BLaER1 treated with 17β-estradiol and CSF1 and Interleukin-3, amounts not matched to agents 10 nM and 100 nM (cell line): ENCODE measurements at regions not wholly inside any gene's neighbourhood (a gene's known extent, or its start where the extent isn't known, plus 50 kb on each side); places are given as distances from the start of the nearest gene placed in this dataset.

Experiments used
- H3K27ac ChIP-seq, 11 experiments: shearing (Covaris generic); formaldehyde crosslinking; 2 replicates each; pipeline ENCODE4 v1.8.1; 2022
- H3K27me3 ChIP-seq, 11 experiments: shearing (Covaris generic); formaldehyde crosslinking; 2 replicates each; pipeline ENCODE4 v1.8.1; 2022
- H3K36me3 ChIP-seq, 11 experiments: shearing (Covaris generic); formaldehyde crosslinking; 2 replicates each; pipeline ENCODE4 v1.8.1; 2022
- H3K4me1 ChIP-seq, 10 experiments: shearing (Covaris generic); formaldehyde crosslinking; 2 replicates each; pipeline ENCODE4 v1.8.1; 2022
- H3K4me2 ChIP-seq, 11 experiments: shearing (Covaris generic); formaldehyde crosslinking; 2 replicates each; pipeline ENCODE4 v1.8.1; 2022
- H3K4me3 ChIP-seq, 10 experiments: shearing (Covaris generic); formaldehyde crosslinking; 2 replicates each; pipeline ENCODE4 v1.8.1; 2022
- H3K9ac ChIP-seq, 11 experiments: shearing (Covaris generic); formaldehyde crosslinking; 2 replicates each; pipeline ENCODE4 v1.8.1; 2022
- H3K9me3 ChIP-seq, 11 experiments: shearing (Covaris generic); formaldehyde crosslinking; replicated peaks in 1 of 11; 2 replicates each; pipeline ENCODE4 v1.8.1; 2022
- H4K20me1 ChIP-seq, 11 experiments: shearing (Covaris generic); formaldehyde crosslinking; 2 replicates each; pipeline ENCODE4 v1.8.1; 2022
- Cebpa-rat ChIP-seq, 11 experiments: shearing (Covaris generic); IDR thresholded peaks; 2 replicates each; pipeline ENCODE4 v1.8.1; 2022

- TF ChIP-seq Cebpa-rat (IDR thresholded peaks at IDR 0.05): no peak
- Histone ChIP-seq H3K4me3 (no peak overlapping the region), H3K4me1 (peaks cover 0 to 8% (median 4%) of the 10 kb centered on the region in 10 experiments; a peak in 7 of 20 replicates), H3K27ac (no peak overlapping the region), H4K20me1 (peaks cover 0 to 5% (median 0%) of the 10 kb centered on the region in 11 experiments; a peak in 5 of 22 replicates), H3K9me3 (no peaks in the 10 kb centered on the region), H3K36me3 (no peaks in the 10 kb centered on the region), H3K27me3 (peaks cover 98 to 100% (median 100%) of the 10 kb centered on the region in 11 experiments), H3K9ac (no peak overlapping the region), H3K4me2 (no peak overlapping the region)
These were observed 87.7 kb upstream of the MAGEA4 start for GRCh38 chrX:151825007-151825406.

GRCh38 chrX:151825925-151826485, 86.7 kb upstream of the MAGEA4 start:
- H3K9ac ChIP-seq: no peak overlapping the region
- no peaks in the 10 kb centered on the region for H3K36me3 ChIP-seq
- H3K27ac ChIP-seq: no peak overlapping the region
- peaks cover 98 to 100% (median 100%) of the 10 kb centered on the region in 11 experiments for H3K27me3 ChIP-seq
- no peak for TF ChIP-seq Cebpa-rat (IDR thresholded peaks at IDR 0.05)
- H3K4me3 ChIP-seq: no peak overlapping the region
- no peaks in the 10 kb centered on the region for H3K9me3 ChIP-seq
- H4K20me1 ChIP-seq: peaks cover 0 to 5% (median 0%) of the 10 kb centered on the region in 11 experiments; a peak in 4 of 22 replicates
- no peak overlapping the region for H3K4me2 ChIP-seq
- peaks cover 0 to 8% (median 4%) of the 10 kb centered on the region in 10 experiments; a peak in 7 of 20 replicates for H3K4me1 ChIP-seq

GRCh38 chrX:151828439-151829080, 84.1 kb upstream of the MAGEA4 start:
- H4K20me1 ChIP-seq: peaks cover 0 to 5% (median 0%) of the 10 kb centered on the region in 11 experiments; a peak in 3 of 22 replicates
- H3K27me3 ChIP-seq: peaks cover 96 to 100% (median 100%) of the 10 kb centered on the region in 11 experiments
- H3K4me1 ChIP-seq: no peaks in the 10 kb centered on the region
- no peak overlapping the region for H3K4me3 ChIP-seq
- TF ChIP-seq Cebpa-rat (IDR thresholded peaks at IDR 0.05): no peak
- no peak overlapping the region for H3K27ac ChIP-seq
- no peak overlapping the region for H3K4me2 ChIP-seq
- H3K9me3 ChIP-seq: no peaks in the 10 kb centered on the region
- H3K36me3 ChIP-seq: no peaks in the 10 kb centered on the region
- no peak overlapping the region for H3K9ac ChIP-seq

GRCh38 chrX:151830911-151831310, 81.8 kb upstream of the MAGEA4 start:
- Histone ChIP-seq H3K4me2 (no peak overlapping the region), H3K4me1 (no peaks in the 10 kb centered on the region), H3K9ac (no peak overlapping the region), H3K9me3 (no peaks in the 10 kb centered on the region), H3K4me3 (no peak overlapping the region), H3K27me3 (peaks cover 95 to 100% (median 100%) of the 10 kb centered on the region in 11 experiments), H4K20me1 (peaks cover 0 to 5% (median 0%) of the 10 kb centered on the region in 11 experiments; a peak in 2 of 22 replicates), H3K27ac (no peak overlapping the region), H3K36me3 (no peaks in the 10 kb centered on the region)
- no peak for TF ChIP-seq Cebpa-rat (IDR thresholded peaks at IDR 0.05)

GRCh38 chrX:151852294-151852693, 60.4 kb upstream of the MAGEA4 start:
- H3K4me2 ChIP-seq: no peak overlapping the region
- no peak overlapping the region for H3K9ac ChIP-seq
- H3K27me3 ChIP-seq: peaks cover 46 to 98% (median 94%) of the 10 kb centered on the region in 11 experiments
- no peaks in the 10 kb centered on the region; a peak in 1 of 22 replicates for H4K20me1 ChIP-seq
- H3K9me3 ChIP-seq: peaks cover 0 to 19% (median 0%) of the 10 kb centered on the region in 11 experiments; a peak in 3 of 22 replicates
- no peak overlapping the region for H3K27ac ChIP-seq
- H3K4me1 ChIP-seq: peaks cover 0 to 7% (median 0%) of the 10 kb centered on the region in 10 experiments; a peak in 2 of 20 replicates
- H3K36me3 ChIP-seq: no peaks in the 10 kb centered on the region
- H3K4me3 ChIP-seq: no peak overlapping the region
- TF ChIP-seq Cebpa-rat (IDR thresholded peaks at IDR 0.05): no peak

GRCh38 chrX:151854726-151855495, 57.8 kb upstream of the MAGEA4 start:
- H3K9me3 ChIP-seq: peaks cover 0 to 16% (median 0%) of the 10 kb centered on the region in 11 experiments; a peak in 4 of 22 replicates
- H3K36me3 ChIP-seq: no peaks in the 10 kb centered on the region
- H3K4me2 ChIP-seq: no peak overlapping the region
- no peak overlapping the region for H3K4me3 ChIP-seq
- no peaks in the 10 kb centered on the region for H3K4me1 ChIP-seq
- no peak overlapping the region for H3K27ac ChIP-seq
- no peak overlapping the region for H3K9ac ChIP-seq
- H3K27me3 ChIP-seq: peaks cover 63 to 100% (median 98%) of the 10 kb centered on the region in 11 experiments
- no peak for TF ChIP-seq Cebpa-rat (IDR thresholded peaks at IDR 0.05)
- H4K20me1 ChIP-seq: no peaks in the 10 kb centered on the region

GRCh38 chrX:151859481-151859880, 53.2 kb upstream of the MAGEA4 start:
- Histone ChIP-seq H3K4me1 (no peaks in the 10 kb centered on the region), H3K27ac (no peak overlapping the region), H3K4me2 (no peak overlapping the region), H3K9ac (no peak overlapping the region), H3K4me3 (no peak overlapping the region), H3K27me3 (peaks cover 71 to 97% (median 90%) of the 10 kb centered on the region in 11 experiments), H3K36me3 (no peaks in the 10 kb centered on the region), H3K9me3 (peaks cover 0 to 6% (median 0%) of the 10 kb centered on the region in 11 experiments; a peak in 2 of 22 replicates), H4K20me1 (no peaks in the 10 kb centered on the region)
- no peak for TF ChIP-seq Cebpa-rat (IDR thresholded peaks at IDR 0.05)

- Histone ChIP-seq H3K9me3 (peaks cover 0 to 12% (median 0%) of the 10 kb centered on the region in 11 experiments; a peak in 3 of 22 replicates), H3K27me3 (peaks cover 67 to 97% (median 85%) of the 10 kb centered on the region in 11 experiments), H3K9ac (no peak overlapping the region), H4K20me1 (no peaks in the 10 kb centered on the region), H3K4me1 (no peaks in the 10 kb centered on the region), H3K36me3 (no peaks in the 10 kb centered on the region), H3K4me2 (no peak overlapping the region), H3K4me3 (no peak overlapping the region), H3K27ac (no peak overlapping the region)
- TF ChIP-seq Cebpa-rat (IDR thresholded peaks at IDR 0.05): no peak
These were observed 51.9 kb upstream of the MAGEA4 start for GRCh38 chrX:151860827-151861226.
